Left ventricle myocardium inferior (tissue), 1 donor: ENCODE measurements at regions not wholly inside any gene's neighbourhood (a gene's known extent, or its start where the extent isn't known, plus 50 kb on each side); places are given as distances from the start of the nearest gene placed in this dataset.

Source experiments
- DNase-seq: peaks from one replicate; pipeline ENCODE4 v3.0.0-alpha.2; 2020
- H3K27ac ChIP-seq: fragments of 200-600 bp; replicated peaks from 2 replicates; pipeline ENCODE4 v1.8.0; 2021
- H3K27me3 ChIP-seq: fragments of 200-600 bp; 2 replicates; pipeline ENCODE4 v1.8.0; 2021; ENCODE audit warnings: low read depth
- H3K36me3 ChIP-seq: fragments of 200-600 bp; 2 replicates; pipeline ENCODE4 v1.8.0; 2021
- H3K4me1 ChIP-seq: fragments of 200-600 bp; 2 replicates; pipeline ENCODE4 v1.8.0; 2021
- H3K4me3 ChIP-seq: fragments of 200-600 bp; 2 replicates; pipeline ENCODE4 v1.8.0; 2021; ENCODE audit warnings: mild to moderate bottlenecking, moderate library complexity
- H3K9me3 ChIP-seq: fragments of 200-600 bp; replicated peaks from 2 replicates; pipeline ENCODE4 v1.8.0; 2021
- CTCF ChIP-seq: fragments of 200-600 bp; IDR thresholded peaks from 2 replicates; pipeline ENCODE4 v1.8.0; 2021; ENCODE audit warnings: antibody characterized with exemption, mild to moderate bottlenecking, borderline replicate concordance
- intact Hi-C: fragments of 100-400 bp; cut with micrococcal nuclease; formaldehyde crosslinking; loops from one replicate; pipeline ENCODE4 v1.11.0; 2022
- donor health status: DM: no; HTN: yes; CAD: no; lungs with severe emphysema.

DNA sequence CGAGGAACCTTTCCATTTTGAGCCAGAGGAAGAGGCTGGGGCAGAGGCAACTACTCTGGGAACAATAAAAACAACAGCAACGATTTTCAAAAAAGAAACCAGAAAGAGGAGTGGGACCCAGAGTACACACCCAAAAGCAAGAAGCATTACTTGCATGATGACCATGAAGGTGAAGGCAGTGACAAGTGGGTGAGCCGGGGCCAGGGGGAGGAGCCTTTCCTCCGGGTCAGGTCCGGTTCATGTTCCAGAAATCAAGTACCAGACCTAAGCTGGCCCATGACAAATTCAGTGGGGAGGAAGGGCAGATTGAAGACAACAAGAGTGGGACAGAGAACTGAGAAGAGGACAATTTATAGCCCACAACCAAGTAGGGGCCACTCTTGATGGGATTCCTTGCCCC is 77.2 kb upstream of the STT3B start:
- Histone ChIP-seq H3K4me3 (no peak overlapping the region), H3K4me1 (no peaks in the 10 kb centered on the region), H3K9me3 (peaks cover 16% of the 10 kb centered on the region), H3K36me3 (no peaks in the 10 kb centered on the region), H3K27me3 (peaks cover 6% of the 10 kb centered on the region), H3K27ac (no peak overlapping the region)
- no peak for TF ChIP-seq CTCF
- DNase-seq = no peak
- intact Hi-C loops = no loop called here

- no peak for TF ChIP-seq CTCF
- Histone ChIP-seq H3K9me3 (peaks cover 16% of the 10 kb centered on the region), H3K4me3 (no peak overlapping the region), H3K27me3 (peaks cover 6% of the 10 kb centered on the region), H3K4me1 (no peaks in the 10 kb centered on the region), H3K27ac (no peak overlapping the region), H3K36me3 (no peaks in the 10 kb centered on the region)
- intact Hi-C loops = no loop called here
- no peak for DNase-seq
Measured at GRCh38 chr3:31456373-31456772, 76.4 kb upstream of the STT3B start.

DNA sequence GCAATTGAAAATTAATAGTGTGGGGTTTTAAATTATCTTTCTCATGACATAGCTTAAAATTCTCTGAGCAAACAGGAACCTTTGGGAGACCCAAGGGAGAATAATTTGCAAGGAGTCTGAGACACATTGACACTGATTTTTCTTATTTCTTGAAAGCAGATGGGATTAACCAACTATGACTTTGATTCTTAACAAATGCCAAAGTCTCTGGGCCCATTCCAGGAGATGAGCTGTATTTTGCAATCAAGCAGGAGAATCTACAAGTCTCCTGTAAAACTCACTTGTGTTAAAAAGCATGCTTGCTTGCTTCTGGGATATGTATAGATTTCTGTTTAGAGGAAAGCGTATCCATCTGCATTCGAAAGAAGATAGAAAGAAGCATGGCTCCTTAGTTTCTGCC is 71.3 kb upstream of the STT3B start:
- Histone ChIP-seq H3K4me1 (no peaks in the 10 kb centered on the region), H3K9me3 (peaks cover 16% of the 10 kb centered on the region), H3K27ac (no peak overlapping the region), H3K27me3 (no peaks in the 10 kb centered on the region), H3K4me3 (no peak overlapping the region), H3K36me3 (no peaks in the 10 kb centered on the region)
- no peak for DNase-seq
- intact Hi-C loops = no loop called here
- no peak for TF ChIP-seq CTCF

DNA sequence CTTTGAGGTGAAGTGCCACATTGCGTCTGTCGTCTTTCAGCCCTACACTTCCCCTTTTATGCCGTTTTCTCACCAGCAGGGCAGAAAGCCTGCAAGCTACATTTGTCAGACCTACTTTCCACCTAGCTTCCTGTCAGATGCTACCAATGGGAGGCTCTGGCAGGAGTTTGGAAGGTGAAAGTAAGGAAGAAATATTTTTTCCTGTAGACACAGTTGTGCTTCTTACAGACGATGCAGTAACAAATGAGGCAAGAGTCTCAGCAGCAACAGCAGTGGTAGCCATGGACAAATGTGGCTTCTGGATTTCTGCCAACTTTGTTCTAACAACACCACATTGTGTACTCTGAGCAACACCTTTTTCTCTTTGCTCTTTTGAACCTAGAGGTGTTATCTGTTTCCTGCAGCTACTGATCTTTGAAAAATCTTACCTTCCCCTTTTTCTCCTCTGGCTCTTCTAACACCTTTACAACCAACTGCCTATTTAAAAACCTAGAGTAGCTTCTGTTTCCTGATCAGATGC is 70.6 kb upstream of the STT3B start:
- Histone ChIP-seq H3K36me3 (no peaks in the 10 kb centered on the region), H3K27ac (no peak overlapping the region), H3K4me1 (no peaks in the 10 kb centered on the region), H3K4me3 (no peak overlapping the region), H3K9me3 (peaks cover 16% of the 10 kb centered on the region), H3K27me3 (no peaks in the 10 kb centered on the region)
- intact Hi-C loops = no loop called here
- TF ChIP-seq CTCF = no peak
- DNase-seq = no peak

DNA sequence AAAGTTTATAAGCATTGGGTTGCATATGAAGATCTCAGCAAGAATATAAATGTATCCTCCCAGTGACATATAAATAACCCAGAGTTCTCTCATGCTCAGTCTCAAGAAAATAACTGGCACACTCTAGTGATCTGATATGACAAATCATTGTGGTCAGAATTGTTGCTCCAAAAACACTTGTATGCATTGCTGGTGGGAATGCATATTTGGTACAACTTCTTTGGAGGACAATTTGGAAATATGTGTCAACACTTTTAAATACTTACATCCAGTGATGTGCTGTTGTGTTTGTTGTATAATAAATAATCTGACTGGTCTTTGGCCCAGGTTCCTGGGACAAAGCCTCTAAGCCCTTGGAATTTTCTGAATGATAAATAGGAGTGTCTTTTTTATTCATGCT is 66.7 kb upstream of the STT3B start:
- TF ChIP-seq CTCF = no peak
- H3K27me3 ChIP-seq = no peaks in the 10 kb centered on the region
- no peak overlapping the region for H3K27ac ChIP-seq
- no peaks in the 10 kb centered on the region for H3K9me3 ChIP-seq
- H3K4me3 ChIP-seq = no peak overlapping the region
- no peaks in the 10 kb centered on the region for H3K36me3 ChIP-seq
- no peaks in the 10 kb centered on the region for H3K4me1 ChIP-seq
- intact Hi-C loops = no loop called here
- no peak for DNase-seq

- intact Hi-C loops = no loop called here
- no peak overlapping the region for H3K27ac ChIP-seq
- no peak for TF ChIP-seq CTCF
- H3K4me3 ChIP-seq = no peak overlapping the region
- no peaks in the 10 kb centered on the region for H3K9me3 ChIP-seq
- H3K27me3 ChIP-seq = no peaks in the 10 kb centered on the region
- no peak for DNase-seq
- H3K36me3 ChIP-seq = no peaks in the 10 kb centered on the region
- H3K4me1 ChIP-seq = no peaks in the 10 kb centered on the region
Measured at GRCh38 chr3:31466866-31467265, 65.9 kb upstream of the STT3B start.
